H1 (cell line): ENCODE measurements at regions not wholly inside any gene's neighbourhood (a gene's known extent, or its start where the extent isn't known, plus 50 kb on each side); places are given as distances from the start of the nearest gene placed in this dataset.

Experiments used
- CHD7 ChIP-seq: fragments of 300-600 bp; sonication (generic); IDR thresholded peaks from 2 replicates; pipeline ENCODE4 v1.7.1; 2012; ENCODE audit warnings: low read length, moderate library complexity, mild to moderate bottlenecking, inconsistent platforms; ENCODE audit not compliant: insufficient replicate concordance

DNA sequence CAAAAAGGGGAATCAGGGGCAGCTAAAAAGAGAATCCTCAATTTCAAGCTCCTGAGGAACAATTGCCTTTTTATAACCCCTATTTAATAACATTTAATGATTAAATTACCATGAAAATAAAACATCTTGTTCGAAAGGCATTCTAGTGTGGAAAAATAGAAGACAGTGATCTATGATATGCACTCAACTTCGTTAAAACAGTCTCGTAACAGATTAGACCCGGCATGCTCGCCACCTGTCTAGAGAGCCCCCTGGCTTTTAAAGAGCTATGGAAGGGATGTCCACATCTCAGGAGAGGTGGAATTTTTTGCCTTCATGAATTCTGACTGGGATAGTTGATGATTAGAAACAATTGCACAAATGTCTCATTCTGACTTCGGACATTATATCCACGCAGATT, 153.7 kb upstream of the MDFIC2 start (continued):
- TF ChIP-seq CHD7: no peak
